CD1c-positive myeloid dendritic cell (primary cell): ENCODE measurements at regions not wholly inside any gene's neighbourhood (a gene's known extent, or its start where the extent isn't known, plus 50 kb on each side); places are given as distances from the start of the nearest gene placed in this dataset.

Source experiments
- DNase-seq: peaks from one replicate; pipeline ENCODE4 v3.0.0-alpha.2; 2016; ENCODE audit errors: extremely low spot score

- DNase-seq = no peak
These were observed 1594.3 kb downstream of the PLA2G4A start for GRCh38 chr1:188423073-188423472.

- DNase-seq = no peak
These were observed 1595.4 kb downstream of the PLA2G4A start for GRCh38 chr1:188424176-188424575.

GRCh38 chr1:188425687-188426086, 1596.9 kb downstream of the PLA2G4A start:
- no peak for DNase-seq

GRCh38 chr1:188426561-188426960, 1597.8 kb downstream of the PLA2G4A start:
- no peak for DNase-seq

GRCh38 chr1:188427642-188428041, 1598.9 kb downstream of the PLA2G4A start:
- DNase-seq = no peak

GRCh38 chr1:188429386-188429785, 1600.6 kb downstream of the PLA2G4A start:
- no peak for DNase-seq

GRCh38 chr1:188432427-188432826, 1603.7 kb downstream of the PLA2G4A start:
- DNase-seq = no peak

GRCh38 chr1:188433425-188433824, 1604.7 kb downstream of the PLA2G4A start:
- DNase-seq = no peak

- DNase-seq = no peak
These were observed 1615.8 kb downstream of the PLA2G4A start for GRCh38 chr1:188444526-188444925.

GRCh38 chr1:188462837-188463236, 1634.1 kb downstream of the PLA2G4A start:
- DNase-seq = no peak

GRCh38 chr1:188463919-188464318, 1635.2 kb downstream of the PLA2G4A start:
- DNase-seq = no peak

- DNase-seq = no peak
These were observed 1637.8 kb downstream of the PLA2G4A start for GRCh38 chr1:188466539-188466938.

GRCh38 chr1:188476606-188477005, 1647.9 kb downstream of the PLA2G4A start:
- no peak for DNase-seq

GRCh38 chr1:188489336-188490112, 1660.8 kb downstream of the PLA2G4A start:
- no peak for DNase-seq

- no peak for DNase-seq
These were observed 1667.8 kb downstream of the PLA2G4A start for GRCh38 chr1:188496506-188496905.

- DNase-seq = no peak
These were observed 1668.3 kb downstream of the PLA2G4A start for GRCh38 chr1:188497020-188497419.

GRCh38 chr1:188499690-188500089, 1670.9 kb downstream of the PLA2G4A start:
- no peak for DNase-seq

GRCh38 chr1:188514917-188515316, 1686.2 kb downstream of the PLA2G4A start:
- no peak for DNase-seq

GRCh38 chr1:188517139-188517538, 1688.4 kb downstream of the PLA2G4A start:
- no peak for DNase-seq

GRCh38 chr1:188551176-188551575, 1722.4 kb downstream of the PLA2G4A start:
- no peak for DNase-seq

GRCh38 chr1:188557053-188557452, 1728.3 kb downstream of the PLA2G4A start:
- no peak for DNase-seq

- DNase-seq = no peak
These were observed 1754.3 kb downstream of the PLA2G4A start for GRCh38 chr1:188582911-188583532.

- no peak for DNase-seq
These were observed 1755.4 kb downstream of the PLA2G4A start for GRCh38 chr1:188584119-188584518.
